GM21423 (cell line): ENCODE measurements at regions not wholly inside any gene's neighbourhood (a gene's known extent, or its start where the extent isn't known, plus 50 kb on each side); places are given as distances from the start of the nearest gene placed in this dataset.
"Not testable (repeated sequence)": the region's sequence is repeated elsewhere in the genome, so short reads cannot be mapped to it uniquely, and the experiment has no call there.

Experiments
- ATAC-seq: cut with Tn5 transposase; IDR thresholded peaks from one replicate; pipeline ENCODE4 v1.9.1; 2021; ENCODE audit warnings: mild to moderate bottlenecking, moderate library complexity; ENCODE audit not compliant: unreplicated experiment

DNA sequence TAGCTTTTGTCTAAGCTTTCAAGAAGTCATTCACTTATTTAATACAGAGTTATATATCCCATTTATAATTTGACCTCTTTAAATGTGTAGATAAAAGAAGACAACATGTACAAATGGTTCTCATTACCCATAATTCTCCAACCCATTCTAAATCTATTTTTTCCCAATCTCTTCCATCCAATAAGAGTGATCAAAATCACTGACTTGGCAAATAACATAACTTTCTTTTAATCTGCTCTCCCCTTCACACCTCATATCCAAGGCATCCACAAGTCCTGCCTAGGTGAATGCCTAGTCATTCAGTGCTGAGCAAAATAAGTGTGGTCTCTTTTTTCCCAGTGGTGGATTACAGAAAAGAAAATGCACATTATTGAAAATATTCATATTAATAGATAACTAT, 1231.1 kb downstream of the CDH11 start:
- no peak for ATAC-seq

DNA sequence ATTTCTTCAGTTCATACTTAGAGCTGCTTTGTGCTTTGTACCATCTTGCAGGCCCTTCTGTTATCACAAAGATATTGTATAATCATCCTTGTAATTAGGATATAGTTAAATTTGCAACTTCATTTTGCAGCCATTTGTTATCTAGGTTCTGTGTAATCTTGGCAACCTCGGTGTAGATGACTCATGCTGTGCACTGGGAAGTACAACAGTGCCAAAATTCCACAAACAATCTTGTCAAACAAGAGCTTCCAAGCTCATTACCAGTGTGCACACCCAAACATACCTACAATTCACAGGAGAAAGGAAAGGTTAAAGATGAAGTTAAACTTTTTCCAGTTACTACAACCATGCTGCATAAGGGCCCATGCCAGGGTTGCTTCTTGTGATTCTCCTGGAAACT, 1231.8 kb downstream of the CDH11 start:
- no peak for ATAC-seq

DNA sequence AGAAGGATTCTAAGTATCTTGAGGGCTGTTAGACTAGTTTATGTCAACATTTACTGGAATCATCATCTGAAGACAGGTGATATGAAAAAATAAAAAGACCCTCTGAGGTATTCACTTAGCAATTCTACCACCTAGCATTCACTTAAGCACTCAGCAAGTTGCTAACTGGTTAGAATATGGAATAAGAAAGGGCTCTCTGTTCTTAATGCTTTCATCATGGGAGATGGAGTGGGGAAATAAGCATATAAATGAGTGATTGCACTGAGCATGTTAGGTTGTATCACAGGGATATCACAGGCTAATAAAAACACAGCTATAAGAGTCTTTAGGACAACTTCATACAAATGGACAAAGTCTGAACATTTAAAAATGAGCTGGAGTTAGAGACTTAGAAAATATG, 1238.8 kb downstream of the CDH11 start:
- ATAC-seq, result no peak

DNA sequence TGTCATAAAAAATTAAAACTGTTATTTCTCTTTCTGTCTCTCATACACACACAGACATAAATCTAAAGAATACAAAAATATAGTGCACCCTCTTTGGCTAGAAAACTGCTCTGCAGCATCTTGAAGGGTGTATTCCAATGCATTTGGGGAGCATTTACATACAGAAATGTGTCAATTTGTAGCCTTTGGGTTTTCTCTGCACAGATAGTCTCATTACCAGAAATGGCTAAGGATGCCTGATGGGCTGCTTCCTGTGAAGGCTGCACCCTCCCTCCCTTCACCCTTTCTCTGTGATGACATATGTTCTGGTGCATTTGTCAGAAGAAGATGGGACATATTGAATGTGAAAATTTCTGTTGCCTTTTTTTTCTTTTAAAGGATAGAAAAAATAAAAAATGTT, 1239.3 kb downstream of the CDH11 start:
- no peak for ATAC-seq

DNA sequence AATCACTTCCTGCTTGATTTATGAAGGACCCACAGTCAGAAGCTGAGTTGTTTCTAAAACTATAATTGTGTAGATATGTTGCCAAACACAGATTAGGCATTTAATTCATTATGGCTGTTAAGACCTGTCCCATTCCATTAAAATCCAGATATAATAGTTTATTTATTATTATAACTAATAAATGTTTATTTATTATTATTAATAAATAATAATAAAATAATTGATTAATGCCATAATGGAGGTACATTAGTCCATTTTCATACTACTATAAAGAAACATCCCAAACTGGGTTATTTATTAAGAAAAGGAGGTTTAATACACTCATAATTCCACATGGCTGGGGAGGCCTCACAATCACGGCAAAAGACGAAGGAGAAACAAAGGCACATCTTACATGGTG, 1240.9 kb downstream of the CDH11 start:
- ATAC-seq, result no peak

DNA sequence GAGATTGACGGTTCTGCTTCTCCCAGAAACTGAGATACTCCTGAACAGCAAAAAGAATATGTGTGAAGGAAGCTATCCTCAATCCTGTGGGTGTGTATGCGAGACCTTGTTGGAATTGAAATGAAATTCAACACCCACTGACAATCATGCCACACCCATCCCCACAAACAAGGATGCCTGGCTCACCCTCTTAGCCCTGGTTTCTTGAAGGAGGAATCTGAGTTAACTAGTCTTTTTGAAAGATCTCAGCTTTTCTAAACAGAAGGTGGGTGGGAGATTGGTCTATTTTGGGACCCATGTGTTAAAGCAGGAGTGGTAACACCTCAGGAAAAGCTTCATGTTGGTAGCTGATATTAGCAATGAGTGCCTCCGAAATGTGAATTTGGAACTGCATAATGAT, 1244.5 kb downstream of the CDH11 start:
- no peak for ATAC-seq

DNA sequence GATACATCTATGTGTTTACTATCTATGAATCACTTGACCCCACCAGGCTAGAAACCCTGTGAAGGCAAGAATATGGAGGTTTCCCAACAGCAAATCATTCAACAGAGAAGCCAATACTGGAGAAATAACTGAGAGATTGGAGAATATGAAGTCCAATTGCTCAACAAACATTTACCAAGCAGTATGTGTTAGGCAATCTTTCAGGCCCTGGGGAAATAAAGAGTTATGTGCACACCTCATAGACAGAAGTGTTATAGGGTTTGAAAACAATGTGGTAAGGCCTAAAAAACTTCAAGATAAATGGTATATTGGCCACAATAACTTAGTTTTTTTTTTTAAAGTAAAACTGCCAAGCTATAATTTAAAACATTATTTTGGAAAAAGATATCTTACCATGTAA, 1245.8 kb downstream of the CDH11 start:
- no peak for ATAC-seq

DNA sequence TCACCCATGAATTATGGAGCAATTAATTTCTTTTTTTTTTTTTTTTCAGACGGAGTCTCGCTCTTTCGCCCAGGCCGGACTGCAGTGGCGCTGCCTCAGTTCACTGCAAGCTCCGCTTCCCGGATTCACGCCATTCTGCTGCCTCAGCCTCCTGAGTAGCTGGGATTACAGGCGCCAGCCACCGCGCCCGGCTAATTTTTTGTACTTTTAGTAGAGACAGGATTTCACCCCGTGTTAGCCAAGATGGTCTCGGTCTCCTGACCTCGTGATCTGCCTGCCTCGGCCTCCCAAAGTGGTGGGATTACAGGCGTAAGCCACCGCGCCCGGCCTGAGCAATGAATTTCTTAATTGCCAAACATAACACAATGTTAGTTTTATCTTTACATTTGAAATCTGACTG, 1261.2 kb downstream of the CDH11 start:
- not testable (repeated sequence) for ATAC-seq

DNA sequence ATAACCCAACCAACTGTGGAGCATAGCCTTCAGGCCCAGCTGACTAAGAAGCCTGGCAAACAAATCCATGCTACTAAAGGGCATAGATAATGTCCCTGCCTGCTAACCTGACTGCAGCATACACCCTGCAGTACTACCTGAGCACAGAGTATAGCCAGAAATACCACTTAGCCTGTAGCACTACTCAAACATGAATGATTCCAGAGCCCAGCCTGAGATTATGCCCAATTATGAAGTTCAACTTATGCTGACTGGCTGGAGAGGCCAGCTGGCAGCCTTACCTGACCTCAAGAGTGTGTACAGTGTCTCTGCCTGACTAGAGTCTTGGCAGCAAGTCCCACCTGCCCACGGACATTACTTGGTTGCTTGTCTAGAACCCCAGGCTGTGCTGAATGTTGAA, 1265.3 kb downstream of the CDH11 start:
- no peak for ATAC-seq

DNA sequence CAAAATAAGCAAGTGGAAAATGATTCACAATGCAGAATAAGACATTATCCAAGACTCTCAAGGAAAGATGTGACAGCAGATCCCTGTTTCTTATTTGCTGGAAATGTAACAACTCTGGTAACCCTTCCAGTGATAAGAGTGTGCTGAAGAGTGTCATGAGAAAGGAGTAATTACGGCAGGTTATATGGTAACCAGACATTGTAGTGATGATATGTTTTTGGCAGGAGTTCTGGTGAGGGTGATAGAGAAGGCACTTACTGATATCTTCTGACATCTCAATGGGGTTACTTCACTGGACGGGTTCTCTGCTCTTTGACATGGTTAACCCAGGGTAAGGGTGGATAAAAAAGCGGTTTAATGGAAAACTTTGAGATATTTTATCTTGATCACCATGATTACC, 1270.9 kb downstream of the CDH11 start:
- no peak for ATAC-seq

DNA sequence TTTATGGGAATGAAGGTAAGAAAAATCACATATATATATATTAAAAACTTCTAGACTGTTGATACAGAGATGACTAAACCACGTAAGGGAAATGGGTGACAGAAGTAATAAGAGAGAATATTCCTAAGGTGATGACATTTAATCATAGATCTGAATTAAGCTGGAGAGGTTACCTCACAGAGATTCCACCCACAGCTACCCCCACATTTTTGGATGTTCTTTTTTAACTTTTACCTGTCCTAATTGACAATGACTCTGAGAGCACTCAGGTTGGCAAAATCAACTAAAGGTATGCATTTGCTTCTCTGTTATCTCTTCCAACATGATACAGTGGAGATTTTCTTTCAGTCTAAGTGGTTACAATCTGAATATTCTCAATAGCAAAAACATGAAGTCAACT, 1280.6 kb downstream of the CDH11 start:
- ATAC-seq, result no peak

DNA sequence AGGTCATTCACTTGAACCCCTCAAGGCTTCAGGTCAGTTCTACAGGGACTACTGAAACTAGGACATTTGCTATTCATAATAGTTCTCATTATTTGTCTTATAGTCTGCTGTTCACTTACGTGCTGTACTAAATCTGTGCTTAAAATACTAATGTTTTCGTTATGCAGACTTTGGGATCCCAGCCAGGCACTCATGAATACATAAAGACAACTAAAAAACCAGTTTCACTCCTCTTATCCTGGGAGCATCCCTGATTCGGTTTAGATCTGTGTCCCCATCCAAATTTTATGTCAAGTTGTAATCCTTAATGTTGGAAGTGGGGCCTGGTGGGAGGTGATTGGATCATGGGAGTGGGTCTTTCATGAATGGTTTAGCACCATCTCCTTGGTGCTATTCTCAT, 1291.8 kb downstream of the CDH11 start:
- ATAC-seq, result no peak

DNA sequence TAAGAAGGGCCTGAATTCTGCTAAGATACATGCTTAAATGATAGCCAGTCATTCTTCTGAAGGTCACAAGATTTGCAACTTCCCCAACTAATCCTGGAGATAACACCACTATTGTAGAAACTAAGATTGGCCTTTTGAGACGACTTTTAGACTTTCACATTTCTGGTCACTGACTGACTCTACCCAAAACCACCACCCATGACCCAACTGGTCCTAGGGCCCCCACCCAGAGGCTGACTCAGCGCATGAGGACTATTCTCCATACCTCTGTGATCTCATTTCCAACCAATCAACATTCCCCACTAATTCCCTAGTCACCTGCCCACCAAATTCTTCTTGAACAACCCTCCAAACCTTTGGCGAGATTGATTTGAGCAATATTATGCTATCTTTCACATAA, 1299.0 kb downstream of the CDH11 start:
- no peak for ATAC-seq

DNA sequence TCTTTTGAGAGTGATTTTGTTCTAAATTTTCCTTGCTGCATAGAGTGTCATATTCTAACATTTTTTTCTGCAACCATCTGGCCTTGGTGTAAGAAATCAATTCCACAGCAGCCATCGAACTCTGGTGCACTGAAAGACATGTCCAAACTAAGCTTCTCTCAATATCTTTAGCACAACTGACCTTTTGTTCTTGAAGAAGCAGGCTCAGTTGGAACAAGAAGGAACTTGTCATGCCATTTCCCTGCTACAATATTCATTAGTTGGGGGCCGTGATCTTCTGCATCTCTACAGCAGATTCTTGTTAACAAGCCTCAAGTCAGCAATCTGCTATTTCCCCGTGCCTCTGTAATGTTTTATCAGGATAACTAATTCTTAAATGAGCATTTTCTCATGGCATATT, 1305.6 kb downstream of the CDH11 start:
- ATAC-seq, result no peak

DNA sequence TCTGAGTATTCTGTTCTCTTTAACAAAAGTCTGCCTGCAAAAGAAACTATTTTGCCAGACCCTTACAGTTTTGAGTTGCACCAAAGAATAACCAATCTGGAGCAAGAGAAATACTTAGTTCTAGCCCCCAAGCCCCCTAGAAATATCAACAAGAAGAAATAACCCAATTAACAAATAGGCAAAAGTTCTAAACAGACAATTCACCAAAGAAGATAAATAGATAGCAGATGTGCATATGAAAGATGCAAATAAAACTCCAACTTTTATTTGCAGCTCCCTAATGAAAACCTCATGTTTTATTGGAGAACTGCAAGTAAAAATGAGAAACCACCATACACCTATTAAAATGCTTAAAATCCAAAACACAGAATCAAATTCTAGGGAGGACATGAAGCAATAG, 1308.0 kb downstream of the CDH11 start:
- no peak for ATAC-seq

DNA sequence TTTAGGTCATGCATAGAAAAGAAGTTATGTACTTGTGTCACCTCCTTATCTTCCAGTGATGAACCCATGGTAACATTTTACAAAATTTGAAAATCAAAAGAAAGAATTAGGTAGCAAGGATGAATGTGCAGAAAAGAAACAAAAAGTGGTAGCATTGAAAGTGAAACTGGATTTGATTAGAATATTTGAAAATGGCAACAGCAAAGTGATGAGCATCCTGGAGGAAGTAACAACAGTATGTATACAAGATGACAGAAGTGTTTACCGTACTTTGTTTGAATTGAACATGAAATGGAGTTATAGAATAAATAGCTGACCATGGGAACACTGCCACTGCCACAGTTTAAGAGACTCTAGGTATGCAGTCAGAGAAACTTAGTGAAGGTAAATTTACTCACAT, 1313.1 kb downstream of the CDH11 start:
- no peak for ATAC-seq

DNA sequence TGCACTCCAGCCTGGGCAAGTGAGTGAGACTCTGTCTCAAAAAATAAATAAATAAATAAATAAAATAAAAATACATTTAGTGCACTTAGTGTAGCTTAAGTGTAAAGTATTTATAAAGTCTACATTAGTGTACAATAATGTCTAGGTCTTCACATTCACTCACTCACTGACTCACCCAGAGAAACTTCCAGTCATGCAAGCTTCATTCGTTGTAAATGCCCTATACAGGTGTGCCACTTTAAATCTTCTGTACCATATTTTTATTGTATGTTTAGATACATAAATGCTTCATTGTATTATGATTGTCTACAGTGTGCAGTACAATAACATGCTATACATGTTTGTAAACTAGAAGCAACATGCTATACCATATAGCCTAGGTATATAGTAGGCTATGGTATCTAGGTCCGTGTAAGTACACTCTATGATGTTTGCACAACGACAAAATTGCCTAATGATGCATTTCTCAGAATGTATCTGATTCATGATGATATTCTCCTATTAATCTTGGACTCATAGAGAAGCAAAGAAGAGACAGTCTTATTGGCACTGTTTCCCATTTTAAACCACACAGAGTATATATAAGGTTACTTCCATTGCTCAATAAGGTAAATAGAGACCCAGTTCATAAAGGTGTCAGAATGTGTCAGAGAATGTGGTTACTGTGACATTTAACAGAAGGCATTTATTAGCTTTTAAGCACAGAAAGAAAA, 1314.9 kb downstream of the CDH11 start:
- ATAC-seq, result no peak

DNA sequence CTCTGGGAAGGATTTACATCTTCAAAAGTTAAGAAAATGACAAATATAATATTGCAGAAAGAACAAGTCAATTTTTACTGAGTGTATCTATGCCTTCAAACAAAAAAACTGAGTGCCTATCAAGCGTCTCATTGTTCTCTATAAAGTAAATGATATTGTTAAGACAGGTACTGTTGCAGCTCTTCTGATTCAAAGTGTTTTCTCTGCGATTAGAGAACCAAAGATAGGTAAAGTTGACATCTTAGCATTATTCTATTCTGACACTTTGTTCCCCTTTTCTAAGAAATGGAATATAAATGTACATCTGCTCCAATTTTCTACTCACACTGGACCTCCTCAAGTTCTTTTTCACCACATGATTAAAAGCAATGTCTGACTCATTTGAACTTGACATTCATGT, 1317.7 kb downstream of the CDH11 start:
- ATAC-seq, result no peak

DNA sequence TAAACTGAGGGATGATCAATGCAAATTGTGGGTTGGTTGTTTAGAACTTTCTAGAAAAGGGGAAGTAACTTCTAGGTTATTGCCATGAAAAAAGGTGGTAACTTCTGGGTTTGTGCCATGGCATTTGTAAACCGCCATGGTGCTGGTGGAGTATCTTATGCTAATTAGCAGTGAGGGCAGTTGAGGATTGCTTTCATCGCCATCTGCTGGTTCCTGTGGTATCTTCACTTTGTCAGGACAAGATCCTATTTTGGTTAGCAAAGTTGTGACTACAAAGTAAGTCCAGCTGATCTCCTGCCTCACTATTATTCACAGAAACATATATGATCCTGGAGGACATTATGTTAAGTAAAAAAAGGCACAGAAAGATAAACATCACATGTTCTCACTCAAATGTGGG, 1332.3 kb downstream of the CDH11 start:
- no peak for ATAC-seq

DNA sequence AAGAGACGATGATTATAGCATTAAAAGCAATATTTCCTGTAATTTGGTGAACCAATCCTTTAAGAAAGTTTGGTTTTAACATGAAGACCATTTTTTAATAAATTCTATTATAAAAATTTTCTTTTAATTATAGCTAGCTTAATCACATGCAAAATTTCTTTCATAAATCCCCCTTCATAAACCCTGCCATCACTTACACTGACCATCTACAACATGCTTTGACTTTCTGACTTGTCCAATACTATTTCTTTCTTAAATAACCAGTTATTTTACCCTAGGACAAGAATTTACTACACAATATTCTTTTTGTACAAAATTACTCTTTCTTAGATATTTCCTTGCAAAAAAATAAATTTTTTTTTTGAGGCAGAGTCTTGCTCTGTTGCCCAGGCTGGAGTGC, 1334.8 kb downstream of the CDH11 start:
- no peak for ATAC-seq

DNA sequence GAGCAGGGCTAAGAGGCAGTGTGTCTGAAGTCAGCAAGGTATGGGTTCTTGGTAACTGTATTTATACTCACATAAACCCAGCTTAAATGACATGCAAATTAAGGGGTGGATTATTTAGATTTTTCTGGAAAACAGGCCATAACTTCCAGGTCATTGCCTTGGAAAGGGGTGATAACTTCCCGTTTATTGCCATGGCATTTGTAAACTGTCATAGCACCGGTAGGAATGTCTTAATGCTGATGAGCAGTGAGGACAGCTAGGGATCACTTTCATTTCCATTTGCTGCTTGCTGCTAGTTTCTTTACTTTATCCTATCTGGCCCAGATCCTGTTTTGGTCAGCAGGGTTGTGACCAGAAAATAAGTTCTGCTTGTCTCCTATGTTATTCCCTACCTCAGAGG, 1336.7 kb downstream of the CDH11 start:
- no peak for ATAC-seq

DNA sequence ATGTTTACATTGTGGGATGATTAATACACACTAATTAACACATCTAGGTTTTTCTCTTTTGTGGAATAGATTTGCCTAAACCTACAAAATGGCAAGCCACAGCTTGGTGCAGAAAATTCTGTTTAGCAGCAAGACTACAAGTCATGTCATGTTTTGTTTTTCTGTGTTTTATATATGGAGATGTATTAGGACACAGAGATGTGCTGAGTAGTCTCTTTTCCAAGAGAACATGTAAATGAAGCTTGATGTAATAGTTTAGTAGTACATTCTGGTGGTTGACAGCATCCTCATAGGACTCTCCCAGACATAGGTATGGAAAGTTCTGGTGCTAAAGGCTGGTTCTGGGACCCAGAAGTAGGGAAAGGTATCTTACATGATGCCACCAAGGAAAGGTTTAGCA, 1345.4 kb downstream of the CDH11 start:
- no peak for ATAC-seq

DNA sequence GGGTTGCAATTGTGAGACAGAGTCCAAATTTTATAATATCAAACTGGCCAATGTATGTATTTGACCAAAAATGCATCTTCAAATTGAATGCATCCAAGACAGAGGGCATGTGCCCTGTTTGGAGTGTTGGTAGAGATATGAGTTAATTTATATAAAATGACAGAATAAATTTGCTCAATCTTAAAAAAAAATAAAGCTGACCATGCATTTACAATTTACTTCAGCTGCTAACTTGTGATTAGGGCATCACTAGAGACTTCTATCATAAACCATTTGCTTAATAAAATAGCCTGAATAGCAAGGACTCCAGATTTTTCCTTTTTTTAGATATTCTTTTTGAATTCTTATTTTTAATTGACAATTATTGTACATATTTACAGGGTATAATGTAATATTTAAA, 1345.8 kb downstream of the CDH11 start:
- ATAC-seq, result no peak

DNA sequence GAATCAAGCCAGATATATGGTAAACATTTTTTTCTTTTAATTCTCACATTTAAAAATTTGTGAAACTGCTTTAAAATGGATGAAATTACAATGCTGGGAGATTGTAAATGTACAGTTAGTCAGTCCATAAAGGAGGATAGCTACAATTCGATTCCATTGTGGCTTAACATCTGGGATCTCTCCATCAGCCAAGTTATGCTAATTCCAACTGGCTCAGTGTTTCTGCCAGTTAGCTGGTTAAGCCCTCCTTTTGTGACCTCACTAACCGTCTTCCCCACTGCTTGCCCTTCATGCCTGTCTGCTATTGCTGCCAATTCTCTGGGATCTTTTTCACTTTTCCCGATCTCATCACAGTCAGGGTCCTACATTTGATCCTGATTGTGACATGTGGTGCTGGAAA, 1347.6 kb downstream of the CDH11 start:
- ATAC-seq, result no peak
